Naive thymus-derived CD8-positive, alpha-beta T cell (primary cell): ENCODE measurements at regions not wholly inside any gene's neighbourhood (a gene's known extent, or its start where the extent isn't known, plus 50 kb on each side); places are given as distances from the start of the nearest gene placed in this dataset.

Experiments used
- ATAC-seq, 2 donors: fragments of 150-1000 bp; cut with Tn5 transposase in 1 of 2; sonication (Bioruptor Pico), chemical (Tn5 transposase) in 1 of 2; 1 replicate in 1 of 2; 2 replicates in 1 of 2; pipeline ENCODE4 v1.10.0; 2021; ENCODE audit warnings: mild to moderate bottlenecking in 2 of 2, moderate library complexity in 2 of 2
- POLR2A ChIA-PET: fragments of 350-600 bp; sonication (Branson Sonifier 250); formaldehyde crosslinking; loops from one replicate; lab custom pipeline; 2021; ENCODE audit warnings: antibody characterized with exemption; lab: Charles Lee
- DNase-seq, 10 donors: peaks; one replicate each; pipeline versions ENCODE4 v3.0.0 to v3.0.0-alpha.2; 2020 to 2022
- H3K27ac Mint-ChIP-seq, 10 donors: one replicate each; pipeline ENCODE4 v1.8.0; 2020 to 2022; ENCODE audit warnings: mild to moderate bottlenecking in 10 of 10, mixed read lengths in 10 of 10, moderate library complexity in 4 of 10, inconsistent platforms in 1 of 10
- H3K27me3 Mint-ChIP-seq, 5 donors: one replicate each; pipeline ENCODE4 v1.8.0; 2021 to 2022; ENCODE audit warnings: mixed read lengths in 5 of 5
- H3K36me3 Mint-ChIP-seq, 3 donors: one replicate each; pipeline ENCODE4 v1.8.0; 2020 to 2022; ENCODE audit warnings: mixed read lengths in 3 of 3, mild to moderate bottlenecking in 2 of 3, inconsistent platforms in 1 of 3
- H3K4me1 Mint-ChIP-seq, 4 donors: one replicate each; pipeline ENCODE4 v1.8.0; 2021 to 2022; ENCODE audit warnings: mixed read lengths in 4 of 4
- H3K4me3 Mint-ChIP-seq, 10 donors: one replicate each; pipeline ENCODE4 v1.8.0; 2020 to 2022; ENCODE audit warnings: mild to moderate bottlenecking in 10 of 10, mixed read lengths in 10 of 10, moderate library complexity in 6 of 10, inconsistent platforms in 1 of 10
- H3K9me3 Mint-ChIP-seq, 9 donors: one replicate each; pipeline ENCODE4 v1.8.0; 2020 to 2022; ENCODE audit warnings: mixed read lengths in 9 of 9, mild to moderate bottlenecking in 3 of 9, inconsistent platforms in 1 of 9, moderate library complexity in 1 of 9

DNA sequence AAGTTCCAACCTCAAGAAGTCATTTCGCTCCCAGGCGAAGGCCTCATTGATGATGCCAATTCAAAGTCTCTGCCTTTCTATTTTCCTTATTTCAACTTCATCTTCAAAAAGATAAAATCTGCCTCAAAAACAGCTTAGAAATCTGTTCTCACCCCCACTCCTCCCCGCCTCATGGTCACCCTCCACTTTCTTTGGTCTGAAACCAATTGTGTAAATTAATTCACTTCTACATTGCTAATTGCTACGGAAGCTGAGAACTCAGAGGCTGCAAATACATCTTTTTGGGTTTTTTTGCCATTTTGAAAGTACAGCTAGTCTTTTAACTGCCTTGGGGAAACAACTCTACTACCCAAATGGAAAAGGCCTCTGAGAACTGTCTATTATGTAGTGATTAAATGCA lies 350.0 kb upstream of the SLC24A2 start:
- no peak overlapping the region for H3K27ac Mint-ChIP-seq
- H3K9me3 Mint-ChIP-seq, result no peaks in the 10 kb centered on the region
- peaks cover 0 to 3% (median 0%) of the 10 kb centered on the region in 5 donors for H3K27me3 Mint-ChIP-seq
- H3K36me3 Mint-ChIP-seq, result no peaks in the 10 kb centered on the region
- ATAC-seq (no peak), DNase-seq (no peak)
- peaks cover 0 to 5% (median 3%) of the 10 kb centered on the region in 4 donors for H3K4me1 Mint-ChIP-seq
- POLR2A ChIA-PET, result no interaction called here
- no peak overlapping the region for H3K4me3 Mint-ChIP-seq

DNA sequence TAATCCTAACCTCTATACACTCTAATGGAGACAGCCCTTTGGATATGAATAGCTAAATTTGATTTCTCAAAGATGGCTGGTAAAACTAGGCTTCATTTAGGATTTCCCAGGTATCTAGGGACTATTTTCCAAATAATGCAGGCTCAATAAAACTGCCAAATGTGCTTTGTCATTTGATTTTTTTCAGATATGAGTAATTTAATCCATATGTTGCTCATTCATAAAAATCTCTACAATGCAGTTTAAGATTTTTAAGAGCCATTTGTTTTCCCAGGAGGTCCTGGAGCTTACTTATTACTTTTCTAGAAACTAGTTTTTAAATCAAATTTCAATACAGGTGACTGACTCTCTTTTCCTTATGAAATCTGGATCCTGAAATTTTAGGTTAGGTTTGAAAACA lies 349.3 kb upstream of the SLC24A2 start:
- Mint-ChIP-seq H3K27me3 (peaks cover 0 to 3% (median 0%) of the 10 kb centered on the region in 5 donors), H3K4me3 (no peak overlapping the region), H3K36me3 (no peaks in the 10 kb centered on the region)

DNA sequence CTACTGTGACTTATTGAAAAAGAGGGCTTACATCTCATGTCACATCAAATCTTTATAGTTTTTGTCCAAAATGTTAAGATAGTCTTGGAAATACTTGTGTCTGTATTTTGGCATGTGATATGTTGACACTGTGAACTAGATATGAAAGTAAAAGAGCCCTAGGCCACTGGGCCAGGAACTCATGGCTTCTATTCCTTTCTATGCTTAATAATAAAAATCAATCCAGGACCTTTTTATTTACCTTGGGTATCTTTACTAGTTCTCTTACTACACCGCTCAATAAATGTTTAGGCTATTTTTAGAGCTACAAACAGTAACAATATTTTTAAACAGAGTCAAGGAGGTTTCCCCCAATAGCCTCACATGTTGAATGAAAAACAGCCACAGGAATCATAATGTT lies 348.6 kb upstream of the SLC24A2 start:
- peaks cover 0 to 1% (median 0%) of the 10 kb centered on the region in 4 donors for H3K4me1 Mint-ChIP-seq
- peaks cover 0 to 3% (median 0%) of the 10 kb centered on the region in 5 donors for H3K27me3 Mint-ChIP-seq
- no peaks in the 10 kb centered on the region for H3K36me3 Mint-ChIP-seq
- DNase-seq, result no peak
- ATAC-seq, result no peak
- H3K4me3 Mint-ChIP-seq, result no peak overlapping the region
- H3K27ac Mint-ChIP-seq, result no peak overlapping the region
- POLR2A ChIA-PET, result no interaction called here
- H3K9me3 Mint-ChIP-seq, result no peaks in the 10 kb centered on the region

More for the DNA sequence above, 349.3 kb upstream of the SLC24A2 start:
- POLR2A ChIA-PET, result no interaction called here
- H3K9me3 Mint-ChIP-seq, result no peaks in the 10 kb centered on the region
- peaks cover 0 to 4% (median under 1%) of the 10 kb centered on the region in 4 donors for H3K4me1 Mint-ChIP-seq
- no peak for ATAC-seq
- no peak for DNase-seq
- H3K27ac Mint-ChIP-seq, result no peak overlapping the region

- no peak overlapping the region for H3K4me3 Mint-ChIP-seq
- no peak overlapping the region for H3K27ac Mint-ChIP-seq
- H3K36me3 Mint-ChIP-seq, result no peaks in the 10 kb centered on the region
- ATAC-seq (no peak), DNase-seq (no peak)
- peaks cover 0 to 3% (median 0%) of the 10 kb centered on the region in 5 donors for H3K27me3 Mint-ChIP-seq
- peaks cover 0 to 8% (median 5%) of the 10 kb centered on the region in 4 donors for H3K4me1 Mint-ChIP-seq
- POLR2A ChIA-PET, result no interaction called here
- H3K9me3 Mint-ChIP-seq, result no peaks in the 10 kb centered on the region
These were observed 346.4 kb upstream of the SLC24A2 start for GRCh38 chr9:20135119-20135697.

- ATAC-seq (no peak), DNase-seq (no peak)
- peaks cover 0 to 3% (median 0%) of the 10 kb centered on the region in 5 donors for H3K27me3 Mint-ChIP-seq
- H3K27ac Mint-ChIP-seq, result peak overlapping the region in 1 of 10 donors; percentile 36
- no peak overlapping the region for H3K4me3 Mint-ChIP-seq
- peaks cover 0 to 10% (median 0%) of the 10 kb centered on the region in 9 donors for H3K9me3 Mint-ChIP-seq
- peaks cover 0 to 6% (median 4%) of the 10 kb centered on the region in 4 donors for H3K4me1 Mint-ChIP-seq
- peaks cover 0 to 5% (median 0%) of the 10 kb centered on the region in 3 donors for H3K36me3 Mint-ChIP-seq
- POLR2A ChIA-PET, result no interaction called here
These were observed 336.9 kb upstream of the SLC24A2 start for GRCh38 chr9:20125727-20126126.

DNA sequence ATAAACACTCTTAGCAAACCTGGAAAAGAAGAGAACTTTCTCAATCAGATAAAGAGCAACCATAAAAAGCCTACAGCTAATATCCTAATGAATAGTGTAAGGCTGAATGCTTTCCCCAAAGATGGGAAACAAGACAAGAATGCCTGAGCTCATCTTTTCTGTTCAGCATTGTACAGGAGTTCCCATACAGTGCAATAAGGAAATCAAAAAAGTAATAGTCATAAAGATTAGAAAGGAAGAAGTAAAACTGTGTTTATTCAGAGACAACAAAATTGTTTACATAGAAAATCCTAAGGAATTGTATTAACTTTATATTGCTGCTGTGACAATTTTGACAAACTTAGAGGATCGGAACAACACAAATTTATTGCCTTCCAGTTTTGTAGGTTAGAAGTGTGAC lies 330.7 kb upstream of the SLC24A2 start:
- H3K4me1 Mint-ChIP-seq, result peaks cover 0 to 3% (median 0%) of the 10 kb centered on the region in 4 donors
- H3K36me3 Mint-ChIP-seq, result peaks cover 0 to 17% (median 17%) of the 10 kb centered on the region in 3 donors
- H3K4me3 Mint-ChIP-seq, result no peak overlapping the region
- no peak overlapping the region for H3K27ac Mint-ChIP-seq
- H3K9me3 Mint-ChIP-seq, result peaks cover 4 to 19% (median 12%) of the 10 kb centered on the region in 9 donors
- ATAC-seq (no peak), DNase-seq (no peak)
- POLR2A ChIA-PET, result no interaction called here
- H3K27me3 Mint-ChIP-seq, result no peaks in the 10 kb centered on the region

- Mint-ChIP-seq H3K27ac (no peak overlapping the region), H3K27me3 (no peaks in the 10 kb centered on the region), H3K4me1 (peaks cover 0 to 3% (median 0%) of the 10 kb centered on the region in 4 donors), H3K9me3 (peaks cover 8 to 28% (median 15%) of the 10 kb centered on the region in 9 donors), H3K4me3 (no peak overlapping the region), H3K36me3 (peaks cover 0 to 24% (median 17%) of the 10 kb centered on the region in 3 donors)
- DNase-seq (no peak), ATAC-seq (no peak)
- POLR2A ChIA-PET, result no interaction called here
These were observed 329.1 kb upstream of the SLC24A2 start for GRCh38 chr9:20117986-20118385.

DNA sequence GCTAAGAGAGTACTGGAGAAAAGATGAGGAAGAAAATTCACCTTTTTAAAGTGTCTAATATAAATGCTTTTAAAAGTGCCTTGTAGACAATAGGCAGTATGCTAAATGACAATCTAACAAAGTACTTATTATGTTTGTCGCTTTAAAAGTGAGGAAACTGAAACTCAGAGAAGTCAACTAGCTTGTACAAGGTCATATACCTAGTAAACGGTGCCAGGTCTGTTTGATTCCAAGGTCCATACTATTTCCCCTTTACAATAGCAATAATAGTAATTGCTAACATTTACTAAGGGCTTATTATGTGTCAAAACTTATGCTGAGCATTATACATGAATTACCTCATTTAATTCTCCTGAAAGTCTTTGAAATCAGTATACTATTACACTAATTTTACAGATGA lies 328.6 kb upstream of the SLC24A2 start:
- Mint-ChIP-seq H3K27ac (no peak overlapping the region), H3K9me3 (peaks cover 8 to 28% (median 15%) of the 10 kb centered on the region in 9 donors), H3K4me3 (no peak overlapping the region), H3K4me1 (peaks cover 0 to 3% (median 0%) of the 10 kb centered on the region in 4 donors), H3K36me3 (peaks cover 0 to 24% (median 17%) of the 10 kb centered on the region in 3 donors), H3K27me3 (no peaks in the 10 kb centered on the region)
- no peak for ATAC-seq
- no peak for DNase-seq
- POLR2A ChIA-PET, result no interaction called here

DNA sequence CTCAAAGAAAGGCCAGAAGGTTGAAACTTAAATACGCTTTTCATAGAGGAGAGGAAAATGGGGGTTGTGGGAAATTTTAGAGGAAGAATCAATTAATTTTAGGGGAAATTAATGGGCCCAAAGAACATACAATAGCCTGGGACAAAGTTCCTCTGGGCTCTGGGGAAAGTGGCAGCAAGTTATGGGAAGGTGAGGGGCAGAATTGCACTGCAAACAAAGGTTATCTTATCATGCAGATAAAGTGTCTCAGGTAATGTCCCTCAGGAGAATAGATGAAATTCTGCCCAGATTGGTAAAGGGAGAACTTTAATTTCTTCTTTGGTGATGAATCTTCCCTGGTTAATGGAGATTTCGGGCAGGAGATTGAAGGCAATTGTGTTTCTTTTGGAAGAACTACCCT lies 326.1 kb upstream of the SLC24A2 start:
- POLR2A ChIA-PET, result no interaction called here
- Mint-ChIP-seq H3K4me1 (peaks cover 0 to 3% (median 0%) of the 10 kb centered on the region in 4 donors), H3K27ac (no peak overlapping the region), H3K4me3 (no peak overlapping the region), H3K36me3 (peaks cover 0 to 24% (median 17%) of the 10 kb centered on the region in 3 donors), H3K27me3 (no peaks in the 10 kb centered on the region), H3K9me3 (peaks cover 6 to 28% (median 15%) of the 10 kb centered on the region in 9 donors)
- ATAC-seq (no peak), DNase-seq (no peak)

- ATAC-seq (no peak), DNase-seq (no peak)
- H3K27ac Mint-ChIP-seq, result no peak overlapping the region
- peaks cover 0 to 18% (median 15%) of the 10 kb centered on the region in 3 donors for H3K36me3 Mint-ChIP-seq
- H3K9me3 Mint-ChIP-seq, result peaks cover 6 to 28% (median 15%) of the 10 kb centered on the region in 9 donors
- H3K4me3 Mint-ChIP-seq, result no peak overlapping the region
- no peaks in the 10 kb centered on the region for H3K27me3 Mint-ChIP-seq
- no peaks in the 10 kb centered on the region for H3K4me1 Mint-ChIP-seq
- POLR2A ChIA-PET, result no interaction called here
These were observed 323.5 kb upstream of the SLC24A2 start for GRCh38 chr9:20112205-20112783.

- no peak for ATAC-seq
- Mint-ChIP-seq H3K36me3 (peaks cover 0 to 18% (median 14%) of the 10 kb centered on the region in 3 donors), H3K4me1 (no peaks in the 10 kb centered on the region), H3K4me3 (no peak overlapping the region), H3K27me3 (no peaks in the 10 kb centered on the region), H3K27ac (no peak overlapping the region), H3K9me3 (peaks cover 4 to 23% (median 15%) of the 10 kb centered on the region in 9 donors)
- POLR2A ChIA-PET, result no interaction called here
- DNase-seq, result no peak
These were observed 322.5 kb upstream of the SLC24A2 start for GRCh38 chr9:20111173-20111843.

DNA sequence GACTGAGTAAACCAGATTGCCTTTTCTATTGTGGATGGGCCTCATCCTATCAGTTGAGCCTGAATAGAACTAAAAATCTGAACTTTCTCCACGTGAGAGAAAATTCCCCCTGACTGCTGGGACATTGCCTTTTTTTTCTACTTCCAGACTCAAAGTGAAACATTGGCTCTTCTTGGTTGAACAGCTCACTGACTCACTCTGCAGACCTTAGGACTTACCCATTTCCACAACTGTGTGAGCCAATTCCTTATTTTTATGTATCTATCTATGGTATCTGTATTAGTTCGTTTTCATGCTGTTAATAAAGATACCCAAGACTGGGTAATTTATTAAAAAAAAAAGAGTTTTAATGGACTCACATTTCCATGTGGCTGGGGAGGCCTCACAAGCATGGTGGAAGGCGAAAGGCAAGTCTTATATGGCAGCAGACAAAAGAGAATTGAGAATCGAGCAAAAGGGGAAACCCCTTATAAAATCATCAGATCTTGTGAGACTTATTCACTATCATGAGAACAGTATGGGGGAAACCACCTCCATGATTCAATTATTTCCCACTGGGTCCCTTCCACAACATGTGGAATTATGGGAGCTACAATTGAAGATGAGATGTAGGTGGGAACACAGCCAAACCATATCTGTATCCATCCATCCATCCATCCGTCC lies 306.7 kb upstream of the SLC24A2 start:
- no peak for ATAC-seq
- Mint-ChIP-seq H3K9me3 (peaks cover 5 to 32% (median 18%) of the 10 kb centered on the region in 9 donors), H3K27me3 (peaks cover 0 to 13% (median 0%) of the 10 kb centered on the region in 5 donors), H3K4me1 (no peaks in the 10 kb centered on the region), H3K36me3 (peaks cover 0 to 16% (median 15%) of the 10 kb centered on the region in 3 donors), H3K4me3 (no peak overlapping the region), H3K27ac (no peak overlapping the region)
- POLR2A ChIA-PET, result no interaction called here
- DNase-seq, result no peak
